SK-N-SH treated with all-trans-retinoic acid at 6 μM for 48 hours (cell line): ENCODE measurements at regions not wholly inside any gene's neighbourhood (a gene's known extent, or its start where the extent isn't known, plus 50 kb on each side); places are given as distances from the start of the nearest gene placed in this dataset.

Source experiments
- TOX ChIP-seq: fragments of 250-450 bp; sonication (Bioruptor Pico); IDR thresholded peaks from 2 replicates; pipeline ENCODE4 v1.8.0; 2021; ENCODE audit warnings: mild to moderate bottlenecking, moderate library complexity, borderline replicate concordance
- TF ChIP-seq, protein P1 (sequence below): fragments of 250-450 bp; sonication (Bioruptor Pico); IDR thresholded peaks from 2 replicates; pipeline ENCODE4 v1.8.0; 2020; ENCODE audit warnings: mild to moderate bottlenecking, moderate library complexity, borderline replicate concordance

DNA sequence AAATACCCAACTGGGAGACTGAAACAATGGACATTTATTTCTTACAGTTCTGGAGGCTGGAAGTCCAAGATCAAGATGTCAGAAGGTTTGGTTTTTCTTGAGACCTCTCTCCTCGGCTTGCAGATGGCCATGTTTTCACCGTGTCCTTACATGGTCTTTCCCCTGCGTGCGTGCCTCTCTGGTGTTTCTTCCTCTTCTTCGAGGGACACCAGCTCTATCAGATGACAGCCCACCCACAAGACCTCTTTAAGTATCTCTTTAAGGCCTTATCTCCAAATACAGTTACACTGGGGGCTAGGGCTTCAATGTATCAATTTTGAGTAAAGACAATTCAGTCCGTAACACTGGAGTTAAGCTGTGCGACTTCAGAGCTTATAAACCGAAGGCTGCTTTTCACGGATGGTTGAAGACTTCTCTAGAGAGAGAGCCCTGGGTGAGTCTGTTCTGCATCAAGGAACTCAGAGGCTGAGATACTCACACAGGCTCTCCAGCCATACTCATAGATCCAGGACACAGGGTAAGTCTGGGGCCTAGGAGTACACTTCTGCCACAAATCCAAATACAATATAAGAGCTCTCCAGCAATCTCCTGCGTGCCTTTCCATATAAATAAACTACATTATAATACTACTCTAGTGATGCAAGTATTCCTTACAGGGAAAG is 339.9 kb upstream of the PKDCC start:
- TF ChIP-seq, protein P1, sequence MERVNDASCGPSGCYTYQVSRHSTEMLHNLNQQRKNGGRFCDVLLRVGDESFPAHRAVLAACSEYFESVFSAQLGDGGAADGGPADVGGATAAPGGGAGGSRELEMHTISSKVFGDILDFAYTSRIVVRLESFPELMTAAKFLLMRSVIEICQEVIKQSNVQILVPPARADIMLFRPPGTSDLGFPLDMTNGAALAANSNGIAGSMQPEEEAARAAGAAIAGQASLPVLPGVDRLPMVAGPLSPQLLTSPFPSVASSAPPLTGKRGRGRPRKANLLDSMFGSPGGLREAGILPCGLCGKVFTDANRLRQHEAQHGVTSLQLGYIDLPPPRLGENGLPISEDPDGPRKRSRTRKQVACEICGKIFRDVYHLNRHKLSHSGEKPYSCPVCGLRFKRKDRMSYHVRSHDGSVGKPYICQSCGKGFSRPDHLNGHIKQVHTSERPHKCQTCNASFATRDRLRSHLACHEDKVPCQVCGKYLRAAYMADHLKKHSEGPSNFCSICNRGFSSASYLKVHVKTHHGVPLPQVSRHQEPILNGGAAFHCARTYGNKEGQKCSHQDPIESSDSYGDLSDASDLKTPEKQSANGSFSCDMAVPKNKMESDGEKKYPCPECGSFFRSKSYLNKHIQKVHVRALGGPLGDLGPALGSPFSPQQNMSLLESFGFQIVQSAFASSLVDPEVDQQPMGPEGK (CRISPR knock-in tag), result no peak
- no peak for TF ChIP-seq TOX (CRISPR knock-in tag)
